ENCODE measurements at regions not wholly inside any gene's neighbourhood (a gene's known extent, or its start where the extent isn't known, plus 50 kb on each side); places are given as distances from the start of the nearest gene placed in this dataset.

GRCh38 chr5:58274191-58274590, 185.7 kb downstream of the PLK2 start:
- peaks cover 2% of the 10 kb centered on the region for H3K9me3 Mint-ChIP-seq (ENCODE audit: unreplicated experiment)
- no peaks in the 10 kb centered on the region for H3K27me3 Mint-ChIP-seq (ENCODE audit: unreplicated experiment)
- no peak overlapping the region for H3K27ac Mint-ChIP-seq (ENCODE audit: unreplicated experiment)
- H3K4me1 Mint-ChIP-seq (ENCODE audit: low read depth, unreplicated experiment) = no peaks in the 10 kb centered on the region
- no peak for DNase-seq
- no peak overlapping the region for H3K4me3 Mint-ChIP-seq (ENCODE audit: unreplicated experiment)
- no peaks in the 10 kb centered on the region for H3K36me3 Mint-ChIP-seq (ENCODE audit: unreplicated experiment)
- TF ChIP-seq CTCF (IDR thresholded peaks at IDR 0.05; ENCODE audit: partially characterized antibody, unreplicated experiment) = no peak

GRCh38 chr5:58273711-58274110, 186.2 kb downstream of the PLK2 start:
- Mint-ChIP-seq H3K4me3 (ENCODE audit: unreplicated experiment) (no peak overlapping the region), H3K4me1 (ENCODE audit: low read depth, unreplicated experiment) (no peaks in the 10 kb centered on the region), H3K9me3 (ENCODE audit: unreplicated experiment) (peaks cover 2% of the 10 kb centered on the region), H3K27me3 (ENCODE audit: unreplicated experiment) (no peaks in the 10 kb centered on the region), H3K36me3 (ENCODE audit: unreplicated experiment) (no peaks in the 10 kb centered on the region), H3K27ac (ENCODE audit: unreplicated experiment) (no peak overlapping the region)
- TF ChIP-seq CTCF (IDR thresholded peaks at IDR 0.05; ENCODE audit: partially characterized antibody, unreplicated experiment) = no peak
- DNase-seq = no peak

GRCh38 chr5:58268268-58268667, 191.6 kb downstream of the PLK2 start:
- Mint-ChIP-seq H3K27ac (ENCODE audit: unreplicated experiment) (no peak overlapping the region), H3K9me3 (ENCODE audit: unreplicated experiment) (no peaks in the 10 kb centered on the region), H3K4me3 (ENCODE audit: unreplicated experiment) (no peak overlapping the region), H3K36me3 (ENCODE audit: unreplicated experiment) (no peaks in the 10 kb centered on the region), H3K4me1 (ENCODE audit: low read depth, unreplicated experiment) (peaks cover 2% of the 10 kb centered on the region), H3K27me3 (ENCODE audit: unreplicated experiment) (no peaks in the 10 kb centered on the region)
- no peak for TF ChIP-seq CTCF (IDR thresholded peaks at IDR 0.05; ENCODE audit: partially characterized antibody, unreplicated experiment)
- DNase-seq = no peak

GRCh38 chr5:58266402-58266801, 193.5 kb downstream of the PLK2 start:
- Mint-ChIP-seq H3K36me3 (ENCODE audit: unreplicated experiment) (no peaks in the 10 kb centered on the region), H3K9me3 (ENCODE audit: unreplicated experiment) (no peaks in the 10 kb centered on the region), H3K4me1 (ENCODE audit: low read depth, unreplicated experiment) (peaks cover 2% of the 10 kb centered on the region), H3K27ac (ENCODE audit: unreplicated experiment) (no peak overlapping the region), H3K4me3 (ENCODE audit: unreplicated experiment) (no peak overlapping the region), H3K27me3 (ENCODE audit: unreplicated experiment) (no peaks in the 10 kb centered on the region)
- no peak for DNase-seq
- TF ChIP-seq CTCF (IDR thresholded peaks at IDR 0.05; ENCODE audit: partially characterized antibody, unreplicated experiment) = no peak

- DNase-seq = no peak
- Mint-ChIP-seq H3K27me3 (ENCODE audit: unreplicated experiment) (no peaks in the 10 kb centered on the region), H3K9me3 (ENCODE audit: unreplicated experiment) (no peaks in the 10 kb centered on the region), H3K4me1 (ENCODE audit: low read depth, unreplicated experiment) (peaks cover 2% of the 10 kb centered on the region), H3K36me3 (ENCODE audit: unreplicated experiment) (no peaks in the 10 kb centered on the region), H3K27ac (ENCODE audit: unreplicated experiment) (no peak overlapping the region), H3K4me3 (ENCODE audit: unreplicated experiment) (no peak overlapping the region)
- TF ChIP-seq CTCF (IDR thresholded peaks at IDR 0.05; ENCODE audit: partially characterized antibody, unreplicated experiment) = no peak
Measured at GRCh38 chr5:58265246-58265930, 194.5 kb downstream of the PLK2 start.
